ENCODE measurements at regions not wholly inside any gene's neighbourhood (a gene's known extent, or its start where the extent isn't known, plus 50 kb on each side); places are given as distances from the start of the nearest gene placed in this dataset.
"Not testable (repeated sequence)": the region's sequence is repeated elsewhere in the genome, so short reads cannot be mapped to it uniquely, and the experiment has no call there.

DNA sequence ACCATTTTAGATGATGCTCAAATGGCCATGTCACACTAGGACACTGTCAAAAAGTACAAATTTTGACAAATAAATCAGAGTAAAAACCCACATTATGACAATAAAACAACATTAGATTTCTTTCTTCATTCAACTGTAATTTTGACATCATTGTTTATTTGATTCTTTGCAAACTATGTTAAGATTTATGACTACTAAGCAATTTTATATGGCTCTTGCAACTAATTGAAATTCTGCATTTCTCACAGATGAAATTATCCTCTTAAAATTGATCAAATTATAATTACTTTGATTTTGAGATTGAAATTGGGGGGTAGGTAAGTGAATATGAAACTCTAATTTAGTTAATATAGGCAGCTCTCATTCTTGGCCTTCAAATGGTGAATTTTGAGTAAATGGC is 59.8 kb downstream of the ATOH1 start:
- DNase-seq (ENCODE audit: low read depth) = no peak

DNA sequence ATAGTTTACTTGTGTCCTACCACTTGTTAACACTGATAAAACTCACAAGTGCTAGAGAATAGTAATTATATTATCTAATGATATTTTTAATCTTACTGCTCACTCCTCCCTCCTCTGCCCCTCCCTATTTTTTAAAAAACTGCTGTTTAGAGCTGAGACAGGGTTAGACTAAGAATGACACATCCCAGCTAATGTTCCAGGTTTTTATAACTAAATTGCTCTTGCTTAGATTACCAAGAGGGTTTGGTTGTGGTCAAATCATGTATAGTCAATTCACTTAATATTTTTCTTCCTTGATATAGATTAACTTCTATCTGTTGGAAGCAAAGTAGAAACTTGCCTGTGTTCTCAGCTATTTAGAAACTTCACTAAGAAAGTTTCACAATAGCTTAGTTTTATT is 60.2 kb downstream of the ATOH1 start:
- no peak for DNase-seq (ENCODE audit: low read depth)

DNA sequence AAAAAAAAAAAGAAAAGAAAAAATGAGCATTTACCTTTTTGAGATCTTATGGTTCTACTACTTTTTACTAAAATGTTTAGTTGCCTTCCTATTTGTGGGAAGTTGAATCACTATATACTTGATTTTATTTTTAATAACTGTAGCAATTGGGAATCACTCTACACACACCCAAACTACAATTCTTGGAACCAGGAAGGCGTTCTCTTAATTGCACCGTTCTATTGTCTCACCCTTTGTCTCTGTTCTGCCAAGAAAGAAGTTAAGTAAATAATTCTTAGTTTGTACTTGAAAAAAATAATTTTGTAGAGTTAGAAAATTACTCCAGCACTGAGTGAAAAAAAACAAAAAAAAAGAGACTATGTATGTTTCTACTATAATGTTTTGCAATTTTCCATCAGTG is 62.7 kb downstream of the ATOH1 start:
- DNase-seq (ENCODE audit: low read depth) = no peak

DNA sequence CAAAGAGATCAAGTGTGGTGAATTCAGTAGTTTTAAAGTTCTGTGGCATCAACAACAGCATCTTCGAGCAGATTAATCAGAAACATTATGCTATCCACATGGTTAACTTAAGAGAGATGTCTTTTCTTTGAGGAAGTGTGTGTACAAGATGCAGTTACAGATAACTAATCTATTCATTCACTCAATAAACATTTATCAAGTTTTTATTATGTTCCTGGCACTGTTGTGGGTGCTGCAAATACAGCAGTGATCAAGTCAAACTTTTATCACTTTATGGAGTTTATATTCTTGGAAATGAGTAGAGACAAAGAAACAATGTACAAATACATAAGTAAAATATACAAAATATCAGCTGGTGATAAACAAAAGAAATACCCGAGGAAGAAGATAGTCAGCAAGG is 66.4 kb downstream of the ATOH1 start:
- DNase-seq (ENCODE audit: low read depth) = no peak

DNA sequence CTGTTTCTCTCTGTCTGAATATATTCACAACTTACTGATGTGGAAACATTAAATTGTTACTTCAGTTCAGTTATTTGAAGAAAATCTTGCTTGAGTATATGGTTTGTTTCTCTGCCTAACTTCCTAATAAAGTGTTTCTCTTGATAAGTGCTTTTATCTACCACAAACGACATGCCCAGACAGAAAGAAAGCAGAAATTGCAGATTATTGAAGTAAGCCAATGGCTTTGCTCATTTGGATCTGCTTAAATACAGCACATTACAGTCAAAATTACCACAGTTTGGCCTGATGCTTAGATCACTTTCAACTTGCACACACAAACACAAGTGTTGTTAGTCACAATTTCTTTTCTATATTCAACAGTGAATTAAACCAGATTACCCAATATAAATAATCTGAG is 68.0 kb downstream of the ATOH1 start:
- DNase-seq (ENCODE audit: low read depth) = no peak

DNA sequence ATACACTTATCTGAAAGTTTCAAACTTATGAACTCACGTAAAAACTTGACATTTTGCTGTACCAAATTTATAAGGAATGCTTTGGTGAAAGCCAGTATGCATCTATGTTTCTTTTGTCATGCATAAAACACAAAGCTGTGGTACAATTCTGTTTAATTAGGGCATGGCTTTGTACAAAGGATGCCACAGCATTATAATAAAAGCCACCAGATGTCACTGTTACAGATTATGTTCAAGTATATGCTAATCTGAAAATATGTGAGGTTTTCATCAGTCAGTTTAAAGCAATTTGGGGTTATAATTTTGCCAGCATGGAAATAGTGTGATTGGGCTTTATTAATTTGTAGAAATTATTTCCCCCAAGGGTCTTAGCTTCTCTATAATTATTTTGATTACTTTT is 69.0 kb downstream of the ATOH1 start:
- DNase-seq (ENCODE audit: low read depth) = peak; percentile 5

DNA sequence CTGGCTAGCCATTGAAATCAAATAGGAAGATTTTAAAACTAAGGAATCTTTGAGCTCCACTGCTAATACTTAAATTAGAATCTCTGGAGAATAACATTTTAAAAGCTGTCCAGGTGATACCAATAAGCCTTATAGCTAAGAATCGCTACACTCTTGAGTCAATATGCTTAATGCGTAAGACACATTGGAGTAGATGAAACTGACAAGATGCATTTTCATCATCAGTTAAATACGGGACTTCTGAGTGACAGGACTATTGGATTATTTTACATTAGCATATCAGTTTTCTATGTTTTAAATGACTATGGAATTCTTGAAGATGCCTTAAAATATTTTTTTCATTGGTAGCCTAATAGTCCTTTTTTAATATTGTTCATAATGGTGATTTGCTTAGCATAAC is 80.2 kb downstream of the ATOH1 start:
- DNase-seq (ENCODE audit: low read depth) = no peak

DNA sequence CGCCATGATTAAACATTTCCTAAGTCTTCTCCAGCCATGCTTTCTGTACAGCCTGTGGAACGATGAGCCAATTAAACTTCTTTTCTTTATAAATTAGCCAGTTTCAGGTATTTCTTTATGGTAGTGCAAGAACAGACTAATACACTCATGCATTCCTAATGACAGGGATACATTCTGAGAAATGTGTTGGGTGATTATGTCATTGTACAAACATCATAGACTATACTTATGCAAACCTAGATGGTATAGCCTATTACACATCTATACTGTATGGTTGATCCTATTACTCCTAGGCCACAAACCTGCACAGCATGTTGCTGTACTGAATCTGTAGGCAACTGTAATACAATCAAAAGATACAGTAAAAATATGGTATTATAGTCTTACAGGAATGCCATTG is 83.1 kb downstream of the ATOH1 start:
- no peak for DNase-seq (ENCODE audit: low read depth)

DNA sequence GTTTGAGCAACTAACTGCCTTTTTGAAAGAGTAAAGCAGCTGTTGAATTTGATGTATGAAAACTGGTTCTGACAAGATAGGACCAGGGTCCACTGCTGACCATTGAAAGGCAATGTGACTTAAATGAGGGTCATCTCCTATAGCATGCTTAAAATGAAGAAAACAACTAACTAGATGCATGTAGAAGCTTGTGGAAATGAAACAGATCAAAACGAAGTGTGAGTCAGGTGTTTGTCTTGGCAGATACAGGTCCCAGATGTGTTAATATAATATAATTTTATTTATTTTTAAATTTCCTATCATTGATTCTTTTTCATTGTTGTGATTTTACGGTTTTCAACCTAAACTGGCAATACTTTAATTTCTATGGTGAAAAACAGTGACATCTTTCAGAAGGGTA is 83.6 kb downstream of the ATOH1 start:
- DNase-seq (ENCODE audit: low read depth) = no peak

DNA sequence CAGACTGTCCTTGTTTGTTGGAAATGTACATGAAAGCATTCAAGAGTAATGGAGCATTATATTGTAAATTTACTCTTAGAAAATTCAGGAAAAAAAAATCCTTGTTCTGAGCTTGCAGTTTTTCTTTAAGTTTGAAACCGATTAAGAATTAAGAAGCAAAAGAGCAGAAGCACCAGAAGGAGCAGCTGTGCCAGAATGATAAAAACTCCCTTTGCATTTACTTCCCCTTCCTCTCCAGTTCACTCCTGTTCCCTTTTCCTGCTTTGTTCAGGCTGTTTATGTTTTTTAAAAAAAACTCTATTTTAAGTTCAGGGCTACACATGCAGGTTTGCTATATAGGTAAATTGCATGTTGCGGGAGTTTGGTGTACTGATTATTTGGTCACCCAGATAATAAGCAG is 90.3 kb downstream of the ATOH1 start:
- no peak for DNase-seq (ENCODE audit: low read depth)

DNA sequence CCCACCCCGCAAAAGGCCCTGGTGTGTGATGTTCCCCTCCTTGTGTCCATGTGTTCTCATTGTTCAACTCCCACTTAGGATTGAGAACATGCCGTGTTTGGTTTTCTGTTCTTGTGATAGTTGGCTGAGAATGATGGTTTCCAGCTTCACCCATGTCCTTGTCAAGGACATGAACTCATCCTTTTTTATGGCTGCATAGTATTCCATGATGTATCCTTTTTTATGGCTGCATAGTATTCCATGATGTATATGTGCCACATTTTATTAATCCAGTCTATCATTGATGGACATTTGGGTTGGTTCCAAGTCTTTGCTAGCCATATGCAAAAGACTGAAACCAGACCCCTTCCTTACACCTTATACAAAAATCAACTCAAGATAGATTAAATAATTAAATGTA is 95.0 kb downstream of the ATOH1 start:
- DNase-seq (ENCODE audit: low read depth) = not testable (repeated sequence)

DNA sequence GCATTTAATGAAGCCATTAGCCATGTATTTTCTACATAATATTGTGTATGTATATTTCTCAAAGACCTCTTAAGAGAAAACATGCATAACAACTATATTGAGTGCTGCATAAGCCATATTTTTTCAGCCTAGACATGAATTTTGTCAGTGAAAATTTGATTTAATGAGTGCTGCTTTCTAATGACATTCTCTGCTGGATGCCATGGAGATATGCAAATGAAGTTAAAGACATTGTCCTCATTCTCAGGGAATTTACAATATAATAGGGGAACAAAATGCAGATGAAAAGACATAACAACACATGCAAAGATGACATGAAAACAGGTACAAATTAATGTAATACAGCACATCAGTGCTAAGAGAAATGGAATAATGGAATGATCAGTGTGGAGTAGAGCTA is 118.7 kb downstream of the ATOH1 start:
- DNase-seq (ENCODE audit: low read depth) = no peak

DNA sequence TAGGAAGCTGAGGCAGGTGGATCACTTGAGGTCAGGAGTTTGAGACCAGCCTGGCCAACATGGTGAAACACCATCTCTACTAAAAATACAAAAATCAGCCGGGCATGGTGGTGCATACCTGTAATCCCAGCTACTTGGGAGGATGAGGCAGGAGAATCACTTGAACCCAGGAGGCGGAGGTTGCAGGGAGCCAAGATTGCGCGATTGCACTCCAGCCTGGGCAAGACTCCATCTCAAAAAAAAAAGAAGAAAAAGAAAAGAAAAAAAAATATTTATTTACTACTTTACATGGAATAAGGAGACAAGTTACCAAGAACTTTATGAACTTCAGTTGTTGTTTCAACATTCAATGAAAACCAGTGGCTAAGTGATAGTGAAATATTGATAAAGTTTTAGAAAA is 121.7 kb downstream of the ATOH1 start:
- DNase-seq (ENCODE audit: low read depth) = not testable (repeated sequence)

DNA sequence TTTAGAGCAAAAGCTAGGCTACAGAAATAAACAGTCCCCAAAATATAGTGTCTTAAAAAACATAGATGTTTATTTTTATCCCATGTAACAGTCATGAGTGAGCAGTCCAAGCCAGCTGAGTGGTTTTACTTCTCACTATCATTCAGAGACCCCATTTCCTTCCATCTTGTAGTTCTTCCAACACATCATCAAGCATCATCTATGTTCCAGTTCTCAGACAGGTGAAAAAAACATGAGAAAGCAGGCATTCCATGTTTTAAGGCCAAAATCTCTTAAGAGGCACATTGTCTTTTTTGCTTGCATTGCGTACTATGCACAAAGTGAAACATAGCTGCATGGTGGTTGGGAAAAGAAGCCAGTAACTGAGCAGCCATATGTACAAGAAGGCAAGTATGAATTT is 128.6 kb downstream of the ATOH1 start:
- DNase-seq (ENCODE audit: low read depth) = no peak

DNA sequence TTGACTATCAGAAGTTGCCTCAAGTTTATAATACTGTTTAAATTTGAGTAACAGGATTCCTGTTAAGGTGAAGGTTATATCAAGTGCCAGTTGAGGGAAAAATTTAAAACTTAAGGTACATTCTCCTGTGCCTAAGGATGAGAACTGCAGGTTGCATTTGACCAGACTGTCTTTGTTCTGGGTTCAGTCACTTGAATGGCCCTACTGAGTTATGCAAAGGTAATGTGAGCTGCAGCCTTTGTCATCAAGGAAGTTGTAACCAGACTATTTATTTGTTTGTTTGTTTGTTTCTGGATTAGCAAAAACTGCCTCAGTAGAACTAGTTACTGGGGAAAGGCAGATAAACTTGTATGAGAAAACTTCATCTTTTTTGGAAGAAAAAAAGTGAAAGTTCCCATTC is 131.9 kb downstream of the ATOH1 start:
- no peak for DNase-seq (ENCODE audit: low read depth)

DNA sequence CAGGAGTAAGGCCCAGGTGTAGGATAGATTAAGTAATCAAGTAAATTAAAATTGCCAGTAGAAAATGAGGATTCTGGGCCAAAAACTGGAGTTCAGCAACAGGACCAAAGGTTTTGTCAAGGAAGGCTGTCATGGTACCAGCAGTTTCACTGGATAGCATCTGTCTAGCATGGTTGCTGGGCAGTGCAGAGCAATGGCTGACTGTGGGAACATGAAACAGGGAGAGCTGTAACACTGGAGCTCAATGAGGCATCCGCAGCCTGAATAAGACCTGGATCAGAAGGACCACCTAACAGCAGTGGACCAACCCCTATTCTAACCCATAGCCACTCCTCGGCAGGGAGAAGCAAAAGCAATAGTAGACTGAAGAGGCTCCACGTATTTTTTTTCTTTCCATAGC is 132.4 kb downstream of the ATOH1 start:
- no peak for DNase-seq (ENCODE audit: low read depth)

DNA sequence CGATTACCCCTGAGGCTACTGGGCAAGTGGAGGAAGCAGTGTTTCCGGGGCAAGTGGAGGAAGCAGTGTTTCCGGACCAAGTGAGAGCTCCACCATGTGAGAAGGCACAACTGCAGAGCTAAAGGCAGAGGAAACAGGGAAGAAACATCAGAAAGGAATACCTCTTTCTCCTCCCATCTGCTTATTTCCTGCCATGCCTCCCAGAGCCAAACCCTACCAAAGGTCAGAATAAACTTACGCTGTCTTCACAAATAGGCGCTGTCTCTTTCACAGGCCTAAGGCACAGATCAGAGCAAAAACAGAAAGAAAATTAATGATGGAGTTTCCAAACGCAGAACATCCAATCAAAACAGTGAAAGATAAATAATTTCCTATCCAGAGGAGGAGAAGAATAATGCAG is 153.0 kb downstream of the ATOH1 start:
- no peak for DNase-seq (ENCODE audit: low read depth)

DNA sequence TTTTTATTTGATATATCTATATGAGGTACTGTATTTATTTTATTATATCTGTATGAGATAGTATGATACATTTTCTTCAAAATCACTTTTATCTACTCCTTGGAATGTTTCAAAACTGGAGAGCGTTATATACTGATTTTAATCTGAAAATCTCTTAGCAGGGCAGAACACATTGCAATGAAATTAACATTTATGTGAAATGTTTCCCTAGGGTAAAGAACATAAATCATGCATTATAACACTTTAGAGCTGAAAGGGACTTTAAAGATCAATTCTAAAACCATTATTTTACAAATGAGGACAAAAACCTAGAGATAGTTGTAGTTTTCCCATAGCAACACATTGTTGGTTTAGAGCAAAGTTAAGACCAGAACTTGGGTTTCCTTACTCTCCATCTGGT is 153.7 kb downstream of the ATOH1 start:
- no peak for DNase-seq (ENCODE audit: low read depth)

DNA sequence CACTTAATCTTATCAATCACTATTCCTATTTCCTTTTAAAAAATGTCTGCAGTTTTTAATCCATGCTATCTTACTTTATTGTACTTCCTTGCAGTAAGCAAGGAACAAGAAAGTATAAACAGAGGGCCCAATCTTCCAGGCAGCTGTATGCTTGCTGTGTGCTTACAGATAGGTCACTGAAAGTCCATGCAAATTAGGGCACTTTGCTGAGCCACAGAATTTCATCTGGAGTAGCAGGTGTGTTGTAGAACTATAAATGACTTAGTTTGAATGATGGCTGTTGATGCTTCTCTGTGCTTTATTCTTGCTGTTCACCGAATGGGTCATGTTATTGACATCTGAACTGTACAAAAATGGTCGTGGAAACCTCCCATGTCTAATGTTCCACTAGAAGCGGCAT is 154.6 kb downstream of the ATOH1 start:
- no peak for DNase-seq (ENCODE audit: low read depth)

DNA sequence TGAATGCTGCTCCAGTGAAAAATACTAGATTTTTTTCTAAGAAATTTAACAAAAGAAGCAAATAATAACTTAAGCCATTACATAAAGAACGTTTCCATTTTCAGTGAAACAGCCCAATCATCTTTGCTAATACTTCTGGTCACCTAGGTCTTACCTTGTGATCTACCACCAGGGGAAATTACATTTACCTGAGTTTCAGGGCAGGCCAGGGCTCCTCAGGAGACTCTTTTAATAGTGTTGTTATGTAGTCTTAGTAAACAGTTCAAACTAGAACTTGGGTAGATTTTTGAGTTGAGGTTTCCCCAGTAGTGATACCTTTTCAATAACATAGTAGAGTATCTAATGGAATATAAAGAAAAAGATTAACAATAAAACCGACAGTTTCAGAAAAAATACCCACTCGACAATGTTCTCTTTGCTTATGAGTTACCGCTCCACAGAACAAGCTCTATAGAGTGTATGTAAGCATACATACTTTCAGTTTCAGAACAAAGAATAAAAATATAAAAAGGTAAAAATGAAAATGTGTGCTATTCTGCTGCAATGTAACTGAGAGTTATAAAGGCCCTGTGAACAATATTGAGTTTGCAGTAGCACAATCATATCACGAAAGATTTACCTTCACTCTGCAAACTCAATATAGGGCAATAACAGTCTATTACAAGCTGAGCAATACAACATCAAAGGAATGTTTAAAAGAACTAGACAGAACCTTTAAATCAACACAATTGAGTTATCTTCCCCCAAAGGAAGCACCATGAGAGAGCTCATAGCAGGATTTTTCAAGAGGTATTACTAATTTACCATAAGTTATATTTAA is 165.8 kb downstream of the ATOH1 start:
- no peak for DNase-seq (ENCODE audit: low read depth)

DNA sequence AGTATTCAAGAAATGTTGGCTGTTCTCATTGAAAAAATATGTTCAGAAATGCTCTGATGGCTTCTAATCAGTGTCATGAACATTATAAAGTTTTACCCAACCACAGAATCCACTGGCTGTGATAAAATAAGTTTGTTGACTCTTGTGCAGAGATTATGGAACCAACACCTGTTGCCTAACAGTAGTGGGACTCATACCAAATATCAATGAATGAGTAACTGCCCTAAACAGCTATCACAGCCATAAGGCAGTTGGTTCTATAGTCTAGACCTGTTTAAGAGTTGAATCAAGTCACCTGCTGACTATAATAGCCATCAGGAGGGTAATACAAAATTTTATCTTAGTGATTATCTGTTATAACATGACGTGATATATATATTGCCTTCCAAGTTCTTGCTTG is 168.3 kb downstream of the ATOH1 start:
- DNase-seq (ENCODE audit: low read depth) = no peak

DNA sequence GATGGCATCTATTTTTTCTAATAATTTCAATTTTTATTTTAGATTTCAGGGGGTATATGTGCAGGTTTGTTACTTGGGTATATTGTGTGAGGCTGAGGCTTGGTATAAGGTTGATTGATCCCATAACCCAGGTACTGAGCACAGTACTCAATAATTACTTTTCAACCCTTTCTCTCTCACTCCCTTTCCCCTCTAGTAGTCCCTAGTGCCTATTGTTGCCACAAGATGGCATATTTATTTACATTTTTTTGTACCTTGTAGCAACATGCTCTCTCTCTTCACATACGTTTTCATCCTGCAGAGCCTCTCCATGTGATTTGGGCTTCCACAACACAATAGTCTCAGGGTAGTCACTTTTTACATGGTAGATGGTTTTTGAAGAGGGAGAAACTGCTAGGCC is 172.0 kb downstream of the ATOH1 start:
- DNase-seq (ENCODE audit: low read depth) = no peak

DNA sequence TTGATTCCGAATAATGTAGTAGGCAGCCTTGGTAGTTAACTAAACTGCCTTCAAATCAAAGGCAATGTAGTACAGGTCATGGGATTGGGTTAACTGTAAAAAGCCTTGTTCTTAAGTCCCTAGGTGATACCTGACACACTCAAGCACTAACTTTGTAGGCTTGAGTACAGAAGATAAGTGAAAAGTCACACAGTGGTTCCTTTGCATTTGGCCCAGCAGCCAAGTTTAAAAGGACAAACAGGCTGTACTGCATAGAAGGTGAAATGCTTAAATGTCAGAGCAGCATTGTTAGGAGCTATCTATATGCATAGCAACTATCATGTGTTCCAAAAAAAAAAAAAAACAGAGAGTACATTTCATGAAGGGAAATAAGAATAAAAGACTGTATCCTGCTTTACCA is 178.4 kb downstream of the ATOH1 start:
- DNase-seq (ENCODE audit: low read depth) = no peak

DNA sequence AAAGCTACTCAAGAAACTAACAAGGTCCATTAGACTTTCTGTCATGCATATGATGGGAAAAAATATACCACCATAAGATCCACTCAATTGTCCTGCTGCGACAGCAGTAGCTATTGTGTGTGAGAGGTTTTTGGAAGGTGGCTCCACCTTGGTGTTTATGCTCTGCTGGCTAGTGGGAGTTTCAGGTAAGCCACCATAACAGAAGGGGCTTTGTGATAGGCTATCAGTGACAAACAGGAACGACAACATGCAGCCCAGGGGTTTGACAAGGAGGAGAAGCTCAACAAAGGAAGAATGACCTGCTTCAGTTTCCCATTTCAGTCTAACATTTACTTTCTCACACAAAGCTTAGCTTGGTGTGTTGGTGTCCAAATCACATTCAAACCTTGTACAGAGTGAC is 182.6 kb downstream of the ATOH1 start:
- no peak for DNase-seq (ENCODE audit: low read depth)
